ENCODE measurements at regions not wholly inside any gene's neighbourhood (a gene's known extent, or its start where the extent isn't known, plus 50 kb on each side); places are given as distances from the start of the nearest gene placed in this dataset.

- TF ChIP-seq, protein P1, sequence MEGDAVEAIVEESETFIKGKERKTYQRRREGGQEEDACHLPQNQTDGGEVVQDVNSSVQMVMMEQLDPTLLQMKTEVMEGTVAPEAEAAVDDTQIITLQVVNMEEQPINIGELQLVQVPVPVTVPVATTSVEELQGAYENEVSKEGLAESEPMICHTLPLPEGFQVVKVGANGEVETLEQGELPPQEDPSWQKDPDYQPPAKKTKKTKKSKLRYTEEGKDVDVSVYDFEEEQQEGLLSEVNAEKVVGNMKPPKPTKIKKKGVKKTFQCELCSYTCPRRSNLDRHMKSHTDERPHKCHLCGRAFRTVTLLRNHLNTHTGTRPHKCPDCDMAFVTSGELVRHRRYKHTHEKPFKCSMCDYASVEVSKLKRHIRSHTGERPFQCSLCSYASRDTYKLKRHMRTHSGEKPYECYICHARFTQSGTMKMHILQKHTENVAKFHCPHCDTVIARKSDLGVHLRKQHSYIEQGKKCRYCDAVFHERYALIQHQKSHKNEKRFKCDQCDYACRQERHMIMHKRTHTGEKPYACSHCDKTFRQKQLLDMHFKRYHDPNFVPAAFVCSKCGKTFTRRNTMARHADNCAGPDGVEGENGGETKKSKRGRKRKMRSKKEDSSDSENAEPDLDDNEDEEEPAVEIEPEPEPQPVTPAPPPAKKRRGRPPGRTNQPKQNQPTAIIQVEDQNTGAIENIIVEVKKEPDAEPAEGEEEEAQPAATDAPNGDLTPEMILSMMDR (IDR thresholded peaks at IDR 0.05; ENCODE audit: insufficient read depth, low read depth, low read length): no peak
- TF ChIP-seq EZH2 (IDR thresholded peaks at IDR 0.05; ENCODE audit: insufficient read depth, low read length): no peak
These were observed 2062.1 kb downstream of the PCDH9 start for GRCh38 chr13:65168026-65168425.

Data from astrocyte (in vitro differentiated cells and primary cell).